ENCODE measurements at regions not wholly inside any gene's neighbourhood (a gene's known extent, or its start where the extent isn't known, plus 50 kb on each side); places are given as distances from the start of the nearest gene placed in this dataset.

DNA sequence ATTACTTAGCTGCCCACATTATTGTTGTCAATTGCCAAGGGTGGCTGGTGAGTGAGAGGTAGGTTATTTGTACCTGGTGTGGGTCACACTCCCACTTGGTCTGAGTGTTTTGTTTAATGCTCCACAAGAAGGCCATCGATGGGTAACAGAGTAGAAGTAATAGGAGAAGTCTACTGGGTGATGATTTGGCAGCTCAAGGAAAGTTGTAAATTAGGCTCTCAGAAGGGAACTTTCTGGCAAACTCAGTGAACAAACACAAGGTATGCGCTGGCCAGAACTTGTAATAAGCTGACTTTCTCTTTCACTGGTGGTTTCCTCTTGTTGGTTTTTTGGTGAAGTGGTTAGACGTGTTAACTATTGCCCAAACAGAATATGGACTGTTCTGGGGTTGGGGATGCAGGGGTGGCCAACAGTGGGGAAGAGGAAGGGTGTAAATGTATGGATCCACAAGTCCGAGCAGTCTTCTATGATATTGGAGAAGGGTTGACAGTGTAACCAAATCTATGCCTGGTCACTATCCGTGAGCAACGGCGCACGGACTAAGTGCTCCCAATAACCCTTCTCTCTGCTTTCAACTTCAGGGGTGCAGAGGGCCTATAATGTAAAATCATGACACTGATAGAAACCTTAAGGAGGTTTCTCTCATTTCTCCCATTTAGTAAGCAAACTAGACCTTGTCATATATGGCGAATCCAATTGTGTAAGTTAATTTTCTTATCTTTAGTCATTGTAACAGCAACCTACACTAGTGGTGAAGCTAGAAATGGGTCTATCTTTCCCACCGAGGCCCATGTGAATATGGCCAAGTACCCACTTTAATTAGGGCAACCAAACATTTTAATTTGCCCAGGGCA is 212.8 kb downstream of the PTEN start (continued):
- TF ChIP-seq, protein P1, sequence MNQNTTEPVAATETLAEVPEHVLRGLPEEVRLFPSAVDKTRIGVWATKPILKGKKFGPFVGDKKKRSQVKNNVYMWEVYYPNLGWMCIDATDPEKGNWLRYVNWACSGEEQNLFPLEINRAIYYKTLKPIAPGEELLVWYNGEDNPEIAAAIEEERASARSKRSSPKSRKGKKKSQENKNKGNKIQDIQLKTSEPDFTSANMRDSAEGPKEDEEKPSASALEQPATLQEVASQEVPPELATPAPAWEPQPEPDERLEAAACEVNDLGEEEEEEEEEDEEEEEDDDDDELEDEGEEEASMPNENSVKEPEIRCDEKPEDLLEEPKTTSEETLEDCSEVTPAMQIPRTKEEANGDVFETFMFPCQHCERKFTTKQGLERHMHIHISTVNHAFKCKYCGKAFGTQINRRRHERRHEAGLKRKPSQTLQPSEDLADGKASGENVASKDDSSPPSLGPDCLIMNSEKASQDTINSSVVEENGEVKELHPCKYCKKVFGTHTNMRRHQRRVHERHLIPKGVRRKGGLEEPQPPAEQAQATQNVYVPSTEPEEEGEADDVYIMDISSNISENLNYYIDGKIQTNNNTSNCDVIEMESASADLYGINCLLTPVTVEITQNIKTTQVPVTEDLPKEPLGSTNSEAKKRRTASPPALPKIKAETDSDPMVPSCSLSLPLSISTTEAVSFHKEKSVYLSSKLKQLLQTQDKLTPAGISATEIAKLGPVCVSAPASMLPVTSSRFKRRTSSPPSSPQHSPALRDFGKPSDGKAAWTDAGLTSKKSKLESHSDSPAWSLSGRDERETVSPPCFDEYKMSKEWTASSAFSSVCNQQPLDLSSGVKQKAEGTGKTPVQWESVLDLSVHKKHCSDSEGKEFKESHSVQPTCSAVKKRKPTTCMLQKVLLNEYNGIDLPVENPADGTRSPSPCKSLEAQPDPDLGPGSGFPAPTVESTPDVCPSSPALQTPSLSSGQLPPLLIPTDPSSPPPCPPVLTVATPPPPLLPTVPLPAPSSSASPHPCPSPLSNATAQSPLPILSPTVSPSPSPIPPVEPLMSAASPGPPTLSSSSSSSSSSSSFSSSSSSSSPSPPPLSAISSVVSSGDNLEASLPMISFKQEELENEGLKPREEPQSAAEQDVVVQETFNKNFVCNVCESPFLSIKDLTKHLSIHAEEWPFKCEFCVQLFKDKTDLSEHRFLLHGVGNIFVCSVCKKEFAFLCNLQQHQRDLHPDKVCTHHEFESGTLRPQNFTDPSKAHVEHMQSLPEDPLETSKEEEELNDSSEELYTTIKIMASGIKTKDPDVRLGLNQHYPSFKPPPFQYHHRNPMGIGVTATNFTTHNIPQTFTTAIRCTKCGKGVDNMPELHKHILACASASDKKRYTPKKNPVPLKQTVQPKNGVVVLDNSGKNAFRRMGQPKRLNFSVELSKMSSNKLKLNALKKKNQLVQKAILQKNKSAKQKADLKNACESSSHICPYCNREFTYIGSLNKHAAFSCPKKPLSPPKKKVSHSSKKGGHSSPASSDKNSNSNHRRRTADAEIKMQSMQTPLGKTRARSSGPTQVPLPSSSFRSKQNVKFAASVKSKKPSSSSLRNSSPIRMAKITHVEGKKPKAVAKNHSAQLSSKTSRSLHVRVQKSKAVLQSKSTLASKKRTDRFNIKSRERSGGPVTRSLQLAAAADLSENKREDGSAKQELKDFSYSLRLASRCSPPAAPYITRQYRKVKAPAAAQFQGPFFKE (tag by site-specific recombination; IDR thresholded peaks at IDR 0.05; ENCODE audit: borderline replicate concordance): no peak
- no peak for TF ChIP-seq ZNF335 (tag by site-specific recombination; conservative IDR thresholded peaks at IDR 0.05)
- TF ChIP-seq, protein P2, sequence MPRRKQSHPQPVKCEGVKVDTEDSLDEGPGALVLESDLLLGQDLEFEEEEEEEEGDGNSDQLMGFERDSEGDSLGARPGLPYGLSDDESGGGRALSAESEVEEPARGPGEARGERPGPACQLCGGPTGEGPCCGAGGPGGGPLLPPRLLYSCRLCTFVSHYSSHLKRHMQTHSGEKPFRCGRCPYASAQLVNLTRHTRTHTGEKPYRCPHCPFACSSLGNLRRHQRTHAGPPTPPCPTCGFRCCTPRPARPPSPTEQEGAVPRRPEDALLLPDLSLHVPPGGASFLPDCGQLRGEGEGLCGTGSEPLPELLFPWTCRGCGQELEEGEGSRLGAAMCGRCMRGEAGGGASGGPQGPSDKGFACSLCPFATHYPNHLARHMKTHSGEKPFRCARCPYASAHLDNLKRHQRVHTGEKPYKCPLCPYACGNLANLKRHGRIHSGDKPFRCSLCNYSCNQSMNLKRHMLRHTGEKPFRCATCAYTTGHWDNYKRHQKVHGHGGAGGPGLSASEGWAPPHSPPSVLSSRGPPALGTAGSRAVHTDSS (tag by site-specific recombination; IDR thresholded peaks at IDR 0.05): no peak
- TF ChIP-seq KLF9 (tag by site-specific recombination; IDR thresholded peaks at IDR 0.05; ENCODE audit: low read depth): no peak
- no peak for TF ChIP-seq ZBTB17 (tag by site-specific recombination; IDR thresholded peaks at IDR 0.05)
- TF ChIP-seq, protein P3, sequence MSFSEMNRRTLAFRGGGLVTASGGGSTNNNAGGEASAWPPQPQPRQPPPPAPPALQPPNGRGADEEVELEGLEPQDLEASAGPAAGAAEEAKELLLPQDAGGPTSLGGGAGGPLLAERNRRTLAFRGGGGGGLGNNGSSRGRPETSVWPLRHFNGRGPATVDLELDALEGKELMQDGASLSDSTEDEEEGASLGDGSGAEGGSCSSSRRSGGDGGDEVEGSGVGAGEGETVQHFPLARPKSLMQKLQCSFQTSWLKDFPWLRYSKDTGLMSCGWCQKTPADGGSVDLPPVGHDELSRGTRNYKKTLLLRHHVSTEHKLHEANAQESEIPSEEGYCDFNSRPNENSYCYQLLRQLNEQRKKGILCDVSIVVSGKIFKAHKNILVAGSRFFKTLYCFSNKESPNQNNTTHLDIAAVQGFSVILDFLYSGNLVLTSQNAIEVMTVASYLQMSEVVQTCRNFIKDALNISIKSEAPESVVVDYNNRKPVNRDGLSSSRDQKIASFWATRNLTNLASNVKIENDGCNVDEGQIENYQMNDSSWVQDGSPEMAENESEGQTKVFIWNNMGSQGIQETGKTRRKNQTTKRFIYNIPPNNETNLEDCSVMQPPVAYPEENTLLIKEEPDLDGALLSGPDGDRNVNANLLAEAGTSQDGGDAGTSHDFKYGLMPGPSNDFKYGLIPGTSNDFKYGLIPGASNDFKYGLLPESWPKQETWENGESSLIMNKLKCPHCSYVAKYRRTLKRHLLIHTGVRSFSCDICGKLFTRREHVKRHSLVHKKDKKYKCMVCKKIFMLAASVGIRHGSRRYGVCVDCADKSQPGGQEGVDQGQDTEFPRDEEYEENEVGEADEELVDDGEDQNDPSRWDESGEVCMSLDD (tag by site-specific recombination; IDR thresholded peaks at IDR 0.05): no peak
- TF ChIP-seq ZNF843 (tag by site-specific recombination; IDR thresholded peaks at IDR 0.05): peak; percentile 54; the same call in 1 of the 2 replicates
- TF ChIP-seq ZBTB21 (tag by site-specific recombination; IDR thresholded peaks at IDR 0.05): no peak
- peak; percentile 96 for TF ChIP-seq FEZF1 (tag by site-specific recombination; IDR thresholded peaks at IDR 0.05)
- no peak for TF ChIP-seq ZNF202 (tag by site-specific recombination; IDR thresholded peaks at IDR 0.05; ENCODE audit: borderline replicate concordance)
- TF ChIP-seq ZFP37 (tag by site-specific recombination; IDR thresholded peaks at IDR 0.05): no peak
- TF ChIP-seq ZNF140 (tag by site-specific recombination; IDR thresholded peaks at IDR 0.05): no peak

DNA sequence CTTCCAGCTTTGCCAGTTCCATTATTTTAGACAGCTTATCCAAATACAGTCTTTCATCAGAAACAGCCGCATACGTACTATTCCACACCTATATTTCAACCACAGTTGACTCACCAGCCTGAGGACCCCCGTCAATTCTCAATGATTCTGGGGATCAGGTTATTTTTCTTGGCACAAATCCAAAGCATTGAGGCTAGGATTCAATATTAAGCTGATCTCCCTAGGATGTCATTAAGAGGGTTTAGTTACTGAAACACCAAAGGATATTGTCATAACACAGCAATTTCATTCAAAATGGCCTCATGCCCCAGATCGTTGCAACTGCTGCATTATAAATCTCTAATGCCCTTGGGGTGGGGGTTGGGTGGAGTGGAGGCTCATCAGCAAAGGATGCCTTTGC is 214.6 kb downstream of the PTEN start:
- H3K4me1 ChIP-seq (ENCODE audit: control insufficient read depth, insufficient read depth, low read length): peaks cover 50% of the 10 kb centered on the region
- no peak for TF ChIP-seq ZNF792 (tag by site-specific recombination; IDR thresholded peaks at IDR 0.05)
- peak; percentile 69 for TF ChIP-seq ZNF335 (tag by site-specific recombination; conservative IDR thresholded peaks at IDR 0.05)
- peak; percentile 75 for TF ChIP-seq MZF1 (tag by site-specific recombination; IDR thresholded peaks at IDR 0.05; ENCODE audit: borderline replicate concordance)
- TF ChIP-seq, protein P4, sequence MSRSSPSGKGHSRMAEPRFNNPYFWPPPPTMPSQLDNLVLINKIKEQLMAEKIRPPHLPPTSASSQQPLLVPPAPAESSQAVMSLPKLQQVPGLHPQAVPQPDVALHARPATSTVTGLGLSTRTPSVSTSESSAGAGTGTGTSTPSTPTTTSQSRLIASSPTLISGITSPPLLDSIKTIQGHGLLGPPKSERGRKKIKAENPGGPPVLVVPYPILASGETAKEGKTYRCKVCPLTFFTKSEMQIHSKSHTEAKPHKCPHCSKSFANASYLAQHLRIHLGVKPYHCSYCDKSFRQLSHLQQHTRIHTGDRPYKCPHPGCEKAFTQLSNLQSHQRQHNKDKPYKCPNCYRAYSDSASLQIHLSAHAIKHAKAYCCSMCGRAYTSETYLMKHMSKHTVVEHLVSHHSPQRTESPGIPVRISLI (tag by site-specific recombination; IDR thresholded peaks at IDR 0.05): no peak
- TF ChIP-seq ZBTB48 (tag by site-specific recombination; IDR thresholded peaks at IDR 0.05): 0 out of 2 replicates have a peak, but pooled peaks have one; percentile 42
- TF ChIP-seq, protein P5, sequence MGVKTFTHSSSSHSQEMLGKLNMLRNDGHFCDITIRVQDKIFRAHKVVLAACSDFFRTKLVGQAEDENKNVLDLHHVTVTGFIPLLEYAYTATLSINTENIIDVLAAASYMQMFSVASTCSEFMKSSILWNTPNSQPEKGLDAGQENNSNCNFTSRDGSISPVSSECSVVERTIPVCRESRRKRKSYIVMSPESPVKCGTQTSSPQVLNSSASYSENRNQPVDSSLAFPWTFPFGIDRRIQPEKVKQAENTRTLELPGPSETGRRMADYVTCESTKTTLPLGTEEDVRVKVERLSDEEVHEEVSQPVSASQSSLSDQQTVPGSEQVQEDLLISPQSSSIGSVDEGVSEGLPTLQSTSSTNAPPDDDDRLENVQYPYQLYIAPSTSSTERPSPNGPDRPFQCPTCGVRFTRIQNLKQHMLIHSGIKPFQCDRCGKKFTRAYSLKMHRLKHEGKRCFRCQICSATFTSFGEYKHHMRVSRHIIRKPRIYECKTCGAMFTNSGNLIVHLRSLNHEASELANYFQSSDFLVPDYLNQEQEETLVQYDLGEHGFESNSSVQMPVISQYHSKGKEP (tag by site-specific recombination; IDR thresholded peaks at IDR 0.05): peak; percentile 95
- TF ChIP-seq ZNF843 (tag by site-specific recombination; IDR thresholded peaks at IDR 0.05): peak; percentile 48; the same call in 1 of the 2 replicates
- TF ChIP-seq ZNF174 (tag by site-specific recombination; IDR thresholded peaks at IDR 0.05): no peak
- TF ChIP-seq, protein P6, sequence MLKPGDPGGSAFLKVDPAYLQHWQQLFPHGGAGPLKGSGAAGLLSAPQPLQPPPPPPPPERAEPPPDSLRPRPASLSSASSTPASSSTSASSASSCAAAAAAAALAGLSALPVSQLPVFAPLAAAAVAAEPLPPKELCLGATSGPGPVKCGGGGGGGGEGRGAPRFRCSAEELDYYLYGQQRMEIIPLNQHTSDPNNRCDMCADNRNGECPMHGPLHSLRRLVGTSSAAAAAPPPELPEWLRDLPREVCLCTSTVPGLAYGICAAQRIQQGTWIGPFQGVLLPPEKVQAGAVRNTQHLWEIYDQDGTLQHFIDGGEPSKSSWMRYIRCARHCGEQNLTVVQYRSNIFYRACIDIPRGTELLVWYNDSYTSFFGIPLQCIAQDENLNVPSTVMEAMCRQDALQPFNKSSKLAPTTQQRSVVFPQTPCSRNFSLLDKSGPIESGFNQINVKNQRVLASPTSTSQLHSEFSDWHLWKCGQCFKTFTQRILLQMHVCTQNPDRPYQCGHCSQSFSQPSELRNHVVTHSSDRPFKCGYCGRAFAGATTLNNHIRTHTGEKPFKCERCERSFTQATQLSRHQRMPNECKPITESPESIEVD (tag by site-specific recombination; IDR thresholded peaks at IDR 0.05): no peak
- TF ChIP-seq YY2 (tag by site-specific recombination; IDR thresholded peaks at IDR 0.05): peak; percentile 27; the same call in 1 of the 2 replicates

More for the DNA sequence above, 214.6 kb downstream of the PTEN start:
- no peak overlapping the region for H3K4me3 ChIP-seq (ENCODE audit: low read depth, low read length)
- H3K27ac ChIP-seq (ENCODE audit: extremely low read depth, low read depth, low read length): peak overlapping the region; percentile 58; the same call in 1 of the 2 replicates
- ChIA-PET POLR2A (interaction anchor here (1.7 kb wide), 1 partner anchor 215 kb away, joined by 4 read pairs; the partner anchor contains the start of genes KLLN and PTEN), CTCF (interaction anchor here (0.6 to 1.2 kb wide), 2 partner anchors 36 to 228 kb away, joined by 3 read pairs; no protein-coding TSS in a partner anchor)
- no peaks in the 10 kb centered on the region for H3K36me3 ChIP-seq (ENCODE audit: control insufficient read depth in 2 of 2, insufficient read depth in 1 of 2, low read length in 2 of 2)
- no peaks in the 10 kb centered on the region for H3K9me3 ChIP-seq (ENCODE audit: control insufficient read depth, insufficient read depth, low read depth, low read length)
